HepG2 (cell line): ENCODE measurements at regions not wholly inside any gene's neighbourhood (a gene's known extent, or its start where the extent isn't known, plus 50 kb on each side); places are given as distances from the start of the nearest gene placed in this dataset.

Experiments used
- CCAR2 ChIP-seq: fragments of 200-400 bp; formaldehyde crosslinking; optimal IDR thresholded peaks from 2 replicates; pipeline ENCODE3; 2018; ENCODE audit warnings: low read depth, mild to moderate bottlenecking, low read length, moderate library complexity
- LCORL ChIP-seq, 2 experiments: fragments of 450-650 bp in 1 of 2; sonication (generic) in 1 of 2; formaldehyde crosslinking in 1 of 2; IDR thresholded peaks; 2 replicates each; pipeline versions ENCODE4 v1.5.0 to v1.6.1; 2017 to 2020; ENCODE audit warnings: antibody characterized with exemption in 1 of 2, missing genetic modification reagents in 1 of 2
- SIN3B ChIP-seq: fragments of 150-350 bp; IDR thresholded peaks from 2 replicates; pipeline ENCODE4 v1.6.1; 2014; ENCODE audit warnings: low read length
- ZNF343 ChIP-seq: sonication (generic); formaldehyde crosslinking; IDR thresholded peaks from 2 replicates; pipeline ENCODE4 v1.4.0; 2020; ENCODE audit warnings: mild to moderate bottlenecking, missing genetic modification reagents
- ZNF549 ChIP-seq: sonication (generic); formaldehyde crosslinking; IDR thresholded peaks from 2 replicates; pipeline ENCODE4 v1.5.0; 2020; ENCODE audit warnings: missing genetic modification reagents
- ZNF614 ChIP-seq: IDR thresholded peaks from 2 replicates; pipeline ENCODE4 v1.6.1; 2018; ENCODE audit warnings: missing biosample characterization, missing genetic modification reagents, inconsistent platforms, borderline replicate concordance
- ZNF674 ChIP-seq: sonication (generic); formaldehyde crosslinking; IDR thresholded peaks from 2 replicates; pipeline ENCODE4 v1.5.0; 2020; ENCODE audit warnings: low read depth, mild to moderate bottlenecking, missing genetic modification reagents
- ZNF782 ChIP-seq: sonication (generic); formaldehyde crosslinking; IDR thresholded peaks from 2 replicates; pipeline ENCODE4 v1.4.0; 2020; ENCODE audit warnings: missing genetic modification reagents, mild to moderate bottlenecking, borderline replicate concordance
- ZNF839 ChIP-seq: sonication (generic); formaldehyde crosslinking; IDR thresholded peaks from 2 replicates; pipeline ENCODE4 v1.4.0; 2020; ENCODE audit warnings: missing genetic modification reagents, mild to moderate bottlenecking, borderline replicate concordance
- TF ChIP-seq, protein P1 (sequence below): sonication (generic); formaldehyde crosslinking; IDR thresholded peaks from 2 replicates; pipeline ENCODE4 v1.5.0; 2020; ENCODE audit warnings: mild to moderate bottlenecking, missing genetic modification reagents, borderline replicate concordance
- TF ChIP-seq, protein P2 (sequence below): sonication (generic); formaldehyde crosslinking; conservative IDR thresholded peaks from 2 replicates; pipeline ENCODE4 v1.8.0; 2022; ENCODE audit warnings: missing genetic modification reagents
- TF ChIP-seq, protein P3 (sequence below): sonication (generic); formaldehyde crosslinking; IDR thresholded peaks from 2 replicates; pipeline ENCODE4 v1.9.0; 2022; ENCODE audit warnings: missing genetic modification reagents, mild to moderate bottlenecking, borderline replicate concordance
- TF ChIP-seq, protein P4 (sequence below): sonication (generic); formaldehyde crosslinking; IDR thresholded peaks from 2 replicates; pipeline ENCODE4 v1.4.0; 2020; ENCODE audit warnings: missing genetic modification reagents

DNA sequence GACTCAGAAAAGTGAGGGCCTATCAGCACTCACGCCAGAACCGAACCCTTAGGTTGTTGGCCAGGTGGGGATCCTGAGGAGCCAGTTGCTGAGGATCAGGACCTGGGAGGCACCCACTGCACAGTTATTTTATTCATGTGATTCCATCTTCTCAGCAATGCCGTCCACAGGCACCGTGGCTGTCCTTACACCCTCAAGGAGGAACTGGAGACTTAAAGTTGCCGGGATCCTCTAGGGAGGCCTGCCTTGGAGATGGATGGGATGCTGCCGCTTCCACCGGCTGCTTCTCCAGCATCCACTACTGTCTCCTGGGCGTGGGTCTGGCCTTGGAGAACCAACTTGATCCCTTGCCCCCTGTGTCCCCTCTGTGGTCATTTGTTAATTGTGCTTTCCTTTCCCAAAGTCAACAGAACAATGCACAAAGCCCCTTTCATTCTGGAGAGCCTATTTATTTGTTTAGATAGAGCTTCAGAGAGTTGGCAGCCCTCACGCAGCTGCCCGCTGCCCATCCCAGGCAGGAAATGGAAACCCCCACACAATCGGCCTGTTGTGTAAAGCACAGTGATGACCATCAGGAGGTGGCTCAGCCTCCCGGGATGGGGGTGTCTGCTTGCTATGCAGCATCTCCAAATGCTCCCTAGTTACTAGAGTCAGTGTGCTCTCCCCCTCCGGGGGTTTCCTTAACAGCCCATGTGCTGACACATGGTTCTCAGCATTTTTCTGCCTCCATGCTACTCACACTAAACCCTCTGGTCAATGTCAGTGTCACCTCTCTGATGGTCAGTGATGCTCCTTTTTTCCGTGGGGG is 52.9 kb upstream of the IGFBP3 start (continued):
- TF ChIP-seq, protein P1, sequence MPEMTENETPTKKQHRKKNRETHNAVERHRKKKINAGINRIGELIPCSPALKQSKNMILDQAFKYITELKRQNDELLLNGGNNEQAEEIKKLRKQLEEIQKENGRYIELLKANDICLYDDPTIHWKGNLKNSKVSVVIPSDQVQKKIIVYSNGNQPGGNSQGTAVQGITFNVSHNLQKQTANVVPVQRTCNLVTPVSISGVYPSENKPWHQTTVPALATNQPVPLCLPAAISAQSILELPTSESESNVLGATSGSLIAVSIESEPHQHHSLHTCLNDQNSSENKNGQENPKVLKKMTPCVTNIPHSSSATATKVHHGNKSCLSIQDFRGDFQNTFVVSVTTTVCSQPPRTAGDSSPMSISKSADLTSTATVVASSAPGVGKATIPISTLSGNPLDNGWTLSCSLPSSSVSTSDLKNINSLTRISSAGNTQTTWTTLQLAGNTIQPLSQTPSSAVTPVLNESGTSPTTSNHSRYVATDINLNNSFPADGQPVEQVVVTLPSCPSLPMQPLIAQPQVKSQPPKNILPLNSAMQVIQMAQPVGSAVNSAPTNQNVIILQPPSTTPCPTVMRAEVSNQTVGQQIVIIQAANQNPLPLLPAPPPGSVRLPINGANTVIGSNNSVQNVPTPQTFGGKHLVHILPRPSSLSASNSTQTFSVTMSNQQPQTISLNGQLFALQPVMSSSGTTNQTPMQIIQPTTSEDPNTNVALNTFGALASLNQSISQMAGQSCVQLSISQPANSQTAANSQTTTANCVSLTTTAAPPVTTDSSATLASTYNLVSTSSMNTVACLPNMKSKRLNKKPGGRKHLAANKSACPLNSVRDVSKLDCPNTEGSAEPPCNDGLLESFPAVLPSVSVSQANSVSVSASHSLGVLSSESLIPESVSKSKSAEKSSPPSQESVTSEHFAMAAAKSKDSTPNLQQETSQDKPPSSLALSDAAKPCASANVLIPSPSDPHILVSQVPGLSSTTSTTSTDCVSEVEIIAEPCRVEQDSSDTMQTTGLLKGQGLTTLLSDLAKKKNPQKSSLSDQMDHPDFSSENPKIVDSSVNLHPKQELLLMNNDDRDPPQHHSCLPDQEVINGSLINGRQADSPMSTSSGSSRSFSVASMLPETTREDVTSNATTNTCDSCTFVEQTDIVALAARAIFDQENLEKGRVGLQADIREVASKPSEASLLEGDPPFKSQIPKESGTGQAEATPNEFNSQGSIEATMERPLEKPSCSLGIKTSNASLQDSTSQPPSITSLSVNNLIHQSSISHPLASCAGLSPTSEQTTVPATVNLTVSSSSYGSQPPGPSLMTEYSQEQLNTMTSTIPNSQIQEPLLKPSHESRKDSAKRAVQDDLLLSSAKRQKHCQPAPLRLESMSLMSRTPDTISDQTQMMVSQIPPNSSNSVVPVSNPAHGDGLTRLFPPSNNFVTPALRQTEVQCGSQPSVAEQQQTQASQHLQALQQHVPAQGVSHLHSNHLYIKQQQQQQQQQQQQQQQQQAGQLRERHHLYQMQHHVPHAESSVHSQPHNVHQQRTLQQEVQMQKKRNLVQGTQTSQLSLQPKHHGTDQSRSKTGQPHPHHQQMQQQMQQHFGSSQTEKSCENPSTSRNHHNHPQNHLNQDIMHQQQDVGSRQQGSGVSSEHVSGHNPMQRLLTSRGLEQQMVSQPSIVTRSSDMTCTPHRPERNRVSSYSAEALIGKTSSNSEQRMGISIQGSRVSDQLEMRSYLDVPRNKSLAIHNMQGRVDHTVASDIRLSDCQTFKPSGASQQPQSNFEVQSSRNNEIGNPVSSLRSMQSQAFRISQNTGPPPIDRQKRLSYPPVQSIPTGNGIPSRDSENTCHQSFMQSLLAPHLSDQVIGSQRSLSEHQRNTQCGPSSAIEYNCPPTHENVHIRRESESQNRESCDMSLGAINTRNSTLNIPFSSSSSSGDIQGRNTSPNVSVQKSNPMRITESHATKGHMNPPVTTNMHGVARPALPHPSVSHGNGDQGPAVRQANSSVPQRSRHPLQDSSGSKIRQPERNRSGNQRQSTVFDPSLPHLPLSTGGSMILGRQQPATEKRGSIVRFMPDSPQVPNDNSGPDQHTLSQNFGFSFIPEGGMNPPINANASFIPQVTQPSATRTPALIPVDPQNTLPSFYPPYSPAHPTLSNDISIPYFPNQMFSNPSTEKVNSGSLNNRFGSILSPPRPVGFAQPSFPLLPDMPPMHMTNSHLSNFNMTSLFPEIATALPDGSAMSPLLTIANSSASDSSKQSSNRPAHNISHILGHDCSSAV: no peak
- peak; percentile 65; the same call in 1 of the 2 replicates for TF ChIP-seq ZNF614
- no peak for TF ChIP-seq ZNF839 (CRISPR knock-in tag)
- TF ChIP-seq ZNF674 (CRISPR knock-in tag): no peak
- TF ChIP-seq, protein P2, sequence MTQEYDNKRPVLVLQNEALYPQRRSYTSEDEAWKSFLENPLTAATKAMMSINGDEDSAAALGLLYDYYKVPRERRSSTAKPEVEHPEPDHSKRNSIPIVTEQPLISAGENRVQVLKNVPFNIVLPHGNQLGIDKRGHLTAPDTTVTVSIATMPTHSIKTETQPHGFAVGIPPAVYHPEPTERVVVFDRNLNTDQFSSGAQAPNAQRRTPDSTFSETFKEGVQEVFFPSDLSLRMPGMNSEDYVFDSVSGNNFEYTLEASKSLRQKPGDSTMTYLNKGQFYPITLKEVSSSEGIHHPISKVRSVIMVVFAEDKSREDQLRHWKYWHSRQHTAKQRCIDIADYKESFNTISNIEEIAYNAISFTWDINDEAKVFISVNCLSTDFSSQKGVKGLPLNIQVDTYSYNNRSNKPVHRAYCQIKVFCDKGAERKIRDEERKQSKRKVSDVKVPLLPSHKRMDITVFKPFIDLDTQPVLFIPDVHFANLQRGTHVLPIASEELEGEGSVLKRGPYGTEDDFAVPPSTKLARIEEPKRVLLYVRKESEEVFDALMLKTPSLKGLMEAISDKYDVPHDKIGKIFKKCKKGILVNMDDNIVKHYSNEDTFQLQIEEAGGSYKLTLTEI (CRISPR knock-in tag): no peak
- TF ChIP-seq SIN3B: no peak
- TF ChIP-seq, protein P3, sequence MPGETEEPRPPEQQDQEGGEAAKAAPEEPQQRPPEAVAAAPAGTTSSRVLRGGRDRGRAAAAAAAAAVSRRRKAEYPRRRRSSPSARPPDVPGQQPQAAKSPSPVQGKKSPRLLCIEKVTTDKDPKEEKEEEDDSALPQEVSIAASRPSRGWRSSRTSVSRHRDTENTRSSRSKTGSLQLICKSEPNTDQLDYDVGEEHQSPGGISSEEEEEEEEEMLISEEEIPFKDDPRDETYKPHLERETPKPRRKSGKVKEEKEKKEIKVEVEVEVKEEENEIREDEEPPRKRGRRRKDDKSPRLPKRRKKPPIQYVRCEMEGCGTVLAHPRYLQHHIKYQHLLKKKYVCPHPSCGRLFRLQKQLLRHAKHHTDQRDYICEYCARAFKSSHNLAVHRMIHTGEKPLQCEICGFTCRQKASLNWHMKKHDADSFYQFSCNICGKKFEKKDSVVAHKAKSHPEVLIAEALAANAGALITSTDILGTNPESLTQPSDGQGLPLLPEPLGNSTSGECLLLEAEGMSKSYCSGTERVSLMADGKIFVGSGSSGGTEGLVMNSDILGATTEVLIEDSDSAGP (CRISPR knock-in tag): 0 out of 2 replicates have a peak, but pooled peaks have one; percentile 9
- no peak for TF ChIP-seq ZNF549 (CRISPR knock-in tag)
- TF ChIP-seq CCAR2: peak; percentile 39
- TF ChIP-seq ZNF782: no peak
- TF ChIP-seq, protein P4, sequence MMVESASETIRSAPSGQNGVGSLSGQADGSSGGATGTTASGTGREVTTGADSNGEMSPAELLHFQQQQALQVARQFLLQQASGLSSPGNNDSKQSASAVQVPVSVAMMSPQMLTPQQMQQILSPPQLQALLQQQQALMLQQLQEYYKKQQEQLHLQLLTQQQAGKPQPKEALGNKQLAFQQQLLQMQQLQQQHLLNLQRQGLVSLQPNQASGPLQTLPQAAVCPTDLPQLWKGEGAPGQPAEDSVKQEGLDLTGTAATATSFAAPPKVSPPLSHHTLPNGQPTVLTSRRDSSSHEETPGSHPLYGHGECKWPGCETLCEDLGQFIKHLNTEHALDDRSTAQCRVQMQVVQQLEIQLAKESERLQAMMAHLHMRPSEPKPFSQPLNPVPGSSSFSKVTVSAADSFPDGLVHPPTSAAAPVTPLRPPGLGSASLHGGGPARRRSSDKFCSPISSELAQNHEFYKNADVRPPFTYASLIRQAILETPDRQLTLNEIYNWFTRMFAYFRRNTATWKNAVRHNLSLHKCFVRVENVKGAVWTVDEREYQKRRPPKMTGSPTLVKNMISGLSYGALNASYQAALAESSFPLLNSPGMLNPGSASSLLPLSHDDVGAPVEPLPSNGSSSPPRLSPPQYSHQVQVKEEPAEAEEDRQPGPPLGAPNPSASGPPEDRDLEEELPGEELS (CRISPR knock-in tag): peak; percentile 96
- no peak for TF ChIP-seq ZNF343 (CRISPR knock-in tag)
- TF ChIP-seq LCORL (IDR thresholded peaks at IDR 0.05): no peak
- peak; percentile 91 for TF ChIP-seq LCORL (CRISPR knock-in tag; IDR thresholded peaks at IDR 0.05)
